ENCODE measurements at regions not wholly inside any gene's neighbourhood (a gene's known extent, or its start where the extent isn't known, plus 50 kb on each side); places are given as distances from the start of the nearest gene placed in this dataset.

- no peak for DNase-seq
Observed at GRCh38 chr18:22325396-22325795, 92.3 kb downstream of the CTAGE1 start.

DNA sequence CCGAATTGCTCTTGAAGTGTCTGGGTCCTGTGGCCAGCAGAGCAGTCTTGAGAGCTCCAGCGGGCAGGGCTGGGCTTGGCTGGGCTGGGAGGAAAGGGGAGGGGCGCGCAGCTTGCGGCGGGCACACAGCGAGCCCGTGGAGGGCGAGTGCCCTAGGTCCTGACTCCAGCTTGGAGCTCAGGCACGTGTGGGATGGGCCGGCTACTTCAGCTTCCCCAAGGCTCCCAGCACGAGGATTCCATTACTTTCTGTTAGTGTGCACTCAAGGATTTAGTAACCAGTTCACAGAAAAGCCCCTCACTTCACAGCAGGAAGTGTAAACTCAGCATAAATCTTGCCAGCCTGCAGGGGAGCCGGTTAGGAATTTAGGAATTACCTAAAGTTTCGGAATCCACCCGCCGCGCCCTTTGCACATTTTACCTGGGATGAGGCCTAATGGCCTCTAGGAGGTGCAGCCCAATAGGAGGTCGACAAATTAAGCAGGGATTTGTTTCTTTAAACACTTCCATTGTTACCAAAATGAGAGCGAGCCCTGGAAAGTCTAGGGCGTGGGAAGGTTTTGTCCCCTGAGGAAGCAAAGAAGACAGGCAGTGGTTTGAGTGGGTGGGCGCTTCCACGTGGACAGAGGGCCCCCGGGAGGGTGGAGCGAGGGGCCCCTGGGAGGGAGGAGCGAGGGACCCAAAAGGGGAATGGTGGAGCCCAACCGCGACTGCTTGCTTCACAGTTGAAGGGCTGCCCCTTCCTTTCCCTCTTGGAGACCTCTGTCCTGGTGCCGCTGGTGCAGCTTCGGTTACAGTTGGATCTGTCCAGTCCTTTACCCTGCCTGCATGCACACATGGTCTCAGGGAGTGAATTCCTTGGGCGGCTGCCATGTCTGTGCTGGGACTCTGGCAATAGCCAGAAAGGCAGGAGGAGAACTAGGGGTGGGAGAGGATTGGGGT, 93.3 kb downstream of the CTAGE1 start:
- DNase-seq = peak; percentile 12

- DNase-seq = no peak
Observed at GRCh38 chr18:22322243-22322691, 95.4 kb downstream of the CTAGE1 start.

DNA sequence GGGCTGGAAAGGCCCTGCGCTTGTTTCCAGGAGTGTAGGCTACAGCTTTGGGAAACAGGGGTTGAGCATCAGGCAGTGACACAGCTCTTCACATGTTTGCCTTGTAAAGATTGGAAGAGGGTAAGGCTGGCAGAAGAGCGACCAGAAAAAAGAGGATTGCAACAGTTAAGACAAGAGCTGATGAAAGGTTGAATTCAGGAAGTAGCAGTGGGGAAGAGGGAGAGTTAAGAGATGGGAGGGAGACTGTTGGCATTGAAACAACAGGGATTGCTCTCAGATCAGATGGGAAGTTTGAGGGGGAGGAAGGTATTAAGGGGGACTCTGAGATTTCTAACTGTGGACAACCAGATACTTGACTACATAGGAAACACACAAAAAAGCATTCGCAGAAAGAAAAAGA, 96.9 kb downstream of the CTAGE1 start:
- DNase-seq = no peak

GRCh38 chr18:22320155-22320554, 97.6 kb downstream of the CTAGE1 start:
- DNase-seq = no peak

DNA sequence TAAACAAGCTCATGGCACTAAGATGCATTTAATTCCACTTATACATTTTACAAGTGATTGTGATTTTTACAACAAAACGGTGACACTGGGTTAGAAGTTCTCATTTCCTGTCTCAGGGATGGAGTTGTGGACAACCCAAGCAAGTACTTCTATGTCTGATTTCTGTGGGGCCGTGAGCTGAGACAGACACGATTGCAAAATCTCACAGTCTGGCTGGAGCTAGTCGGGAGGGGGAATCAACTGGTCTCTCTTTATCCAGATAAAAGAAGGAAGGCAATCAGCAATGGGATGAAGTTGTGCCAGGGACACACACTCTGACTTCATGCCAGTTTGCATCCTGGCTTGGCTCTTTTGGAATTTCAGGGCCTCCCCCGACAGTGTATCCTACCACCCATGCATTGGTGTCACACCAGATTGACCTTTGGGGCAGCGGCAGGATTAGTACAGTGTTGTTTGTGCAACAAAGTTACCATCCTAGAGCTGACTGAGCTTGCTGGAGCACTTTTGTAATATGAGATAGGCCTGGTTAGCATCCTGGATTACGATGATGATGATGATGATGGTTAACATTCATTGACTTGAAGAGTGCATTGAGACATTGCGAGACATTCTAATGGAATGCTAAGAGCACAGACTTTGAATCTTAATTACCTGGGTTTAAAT, 98.8 kb downstream of the CTAGE1 start:
- DNase-seq = peak; percentile 26

DNA sequence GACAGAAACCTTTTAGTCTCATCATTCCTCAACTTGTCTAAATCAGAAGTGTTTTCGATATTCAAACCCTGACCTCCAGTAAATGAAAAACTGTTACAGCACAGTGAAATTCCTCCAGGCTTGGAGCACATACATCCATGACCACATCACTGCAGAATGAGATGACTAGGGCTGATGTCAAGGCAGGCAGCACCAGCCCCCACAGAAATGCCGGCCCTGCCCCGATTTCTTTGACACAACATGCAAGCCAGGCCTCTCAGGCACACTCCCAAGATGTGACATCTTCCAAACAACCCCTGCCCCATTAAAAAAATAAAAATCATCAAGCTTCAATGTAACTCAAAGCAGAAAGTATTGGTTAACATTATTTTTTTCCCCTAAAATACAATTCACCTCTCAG, 103.3 kb downstream of the CTAGE1 start:
- peak; percentile 92 for DNase-seq

GRCh38 chr18:22314001-22314400, 103.7 kb downstream of the CTAGE1 start:
- DNase-seq = peak; percentile 68

- DNase-seq = peak; percentile 69
Observed at GRCh38 chr18:22311301-22311700, 106.4 kb downstream of the CTAGE1 start.

GRCh38 chr18:22309191-22309590, 108.5 kb downstream of the CTAGE1 start:
- DNase-seq = peak; percentile 60

- DNase-seq = no peak
Observed at GRCh38 chr18:22307528-22307927, 110.2 kb downstream of the CTAGE1 start.

DNA sequence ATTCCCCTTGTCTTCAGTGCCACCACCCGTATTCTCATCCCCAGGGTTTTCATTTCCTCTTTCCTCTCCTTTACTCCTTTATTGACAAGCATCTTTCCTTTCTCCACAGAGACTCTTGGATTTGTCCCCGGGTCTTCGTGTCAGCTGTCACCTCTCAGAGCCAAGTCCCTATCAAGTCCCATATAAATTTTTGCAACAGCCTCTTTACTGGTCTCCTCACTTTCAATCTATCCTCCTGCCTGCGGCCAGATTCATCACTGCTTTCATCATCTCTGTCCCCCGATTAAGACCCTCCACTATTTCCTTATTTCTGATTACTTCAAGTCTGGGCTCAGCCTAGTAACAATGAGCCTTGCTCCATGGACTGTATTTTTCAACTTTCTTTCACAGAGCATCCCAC, 113.8 kb downstream of the CTAGE1 start:
- DNase-seq = no peak

DNA sequence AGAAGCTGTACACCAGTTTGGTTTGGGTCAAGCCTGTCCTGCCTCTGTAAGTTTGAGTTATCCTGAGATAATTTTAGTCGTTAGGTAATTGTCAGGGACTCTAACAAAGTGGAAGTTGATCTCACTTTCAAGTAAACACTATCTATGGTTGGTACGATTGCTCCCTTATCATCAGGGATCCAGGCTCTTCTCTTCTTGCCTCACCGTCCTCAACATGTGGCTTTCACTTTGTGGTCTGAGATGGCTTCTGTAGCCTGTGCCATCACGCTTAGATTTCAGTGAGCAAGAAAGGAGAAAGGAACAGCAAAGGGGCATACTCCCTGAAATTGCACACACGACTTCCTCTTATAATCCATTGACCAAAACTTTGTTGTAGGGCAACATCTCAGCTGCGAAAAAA, 115.6 kb downstream of the CTAGE1 start:
- no peak for DNase-seq

DNA sequence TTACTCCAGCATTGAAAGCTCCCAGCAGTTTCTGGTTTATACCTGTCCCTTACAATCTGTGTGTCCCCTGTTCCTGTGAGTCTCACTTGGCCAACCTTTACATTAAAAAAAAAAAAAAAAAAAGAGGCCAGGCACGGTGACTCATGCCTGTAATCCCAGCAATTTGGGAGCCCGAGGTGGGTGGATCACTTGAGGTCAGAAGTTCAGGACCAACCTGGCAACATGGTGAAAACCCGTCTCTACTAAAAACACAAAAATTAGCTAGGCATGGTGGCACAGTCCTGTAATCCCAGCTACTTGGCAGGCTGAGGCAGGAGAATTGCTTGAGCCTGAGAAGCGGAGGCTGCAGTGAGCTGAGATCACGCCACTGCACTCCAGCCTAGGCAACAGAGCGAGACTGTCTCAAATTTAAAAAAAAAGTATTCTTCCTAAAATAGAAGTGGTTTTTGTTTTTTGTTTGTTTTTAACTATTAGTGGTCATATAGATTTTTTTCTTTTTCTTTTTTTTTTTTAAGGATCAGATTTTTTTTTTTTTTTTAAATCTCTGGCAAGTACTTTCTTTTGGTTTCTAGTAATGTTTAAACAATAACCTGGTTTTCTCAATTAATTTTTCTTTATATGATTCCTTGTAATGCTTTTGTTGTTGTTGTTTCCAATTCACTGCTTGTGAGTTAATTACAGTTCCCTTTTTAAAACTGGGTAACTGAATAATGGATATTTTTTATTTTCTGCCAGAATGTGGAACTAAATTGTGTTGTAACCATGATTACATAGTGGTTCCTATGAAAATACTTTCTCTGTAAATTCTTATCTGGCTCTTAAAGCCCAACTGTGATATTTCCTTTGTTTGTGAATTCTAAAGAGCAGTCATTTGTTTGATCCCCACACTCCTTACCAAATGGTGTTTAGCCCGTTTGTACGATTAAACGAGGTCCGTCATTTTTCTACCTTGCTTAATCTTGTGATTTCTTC, 116.8 kb downstream of the CTAGE1 start:
- no peak for DNase-seq

DNA sequence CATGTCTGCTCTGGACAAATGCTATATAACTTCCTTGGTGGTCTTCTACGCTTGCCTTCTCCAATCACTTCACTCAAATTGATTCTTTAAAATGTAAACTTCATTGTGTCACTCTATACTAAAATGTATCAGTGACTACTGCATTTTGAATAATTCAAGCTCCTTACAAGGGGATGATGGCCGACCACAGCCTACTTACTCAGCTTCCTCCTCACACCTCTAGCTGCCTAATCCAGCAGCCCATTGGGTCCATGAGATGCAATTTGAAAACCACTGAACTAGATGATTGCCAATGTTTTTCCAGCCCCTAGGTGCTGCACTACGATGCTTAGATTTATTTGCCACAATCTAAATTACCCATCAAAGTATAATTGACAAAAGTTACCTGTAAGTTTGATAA, 120.7 kb downstream of the CTAGE1 start:
- no peak for DNase-seq

GRCh38 chr18:22296304-22296703, 121.4 kb downstream of the CTAGE1 start:
- DNase-seq = no peak

DNA sequence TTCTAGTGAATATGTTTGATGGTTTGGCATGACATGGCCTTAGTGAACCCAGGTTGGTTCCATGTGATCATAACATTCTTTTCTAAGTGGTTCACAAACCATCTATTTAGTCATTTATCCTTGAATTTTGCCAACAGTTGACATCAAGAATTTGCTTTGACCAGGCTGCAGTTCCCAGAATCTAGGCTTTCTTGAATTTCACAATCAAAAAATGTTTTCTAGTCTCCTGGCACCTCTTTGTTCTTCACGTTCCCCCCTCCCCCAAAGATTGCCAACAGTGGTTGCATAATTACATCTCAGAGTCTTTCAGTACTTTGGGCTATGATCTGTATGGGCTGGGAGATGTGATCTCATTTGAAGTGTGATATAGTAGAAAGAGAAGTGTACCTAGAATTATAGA, 124.0 kb downstream of the GATA6 start:
- peak; percentile 6 for DNase-seq

DNA sequence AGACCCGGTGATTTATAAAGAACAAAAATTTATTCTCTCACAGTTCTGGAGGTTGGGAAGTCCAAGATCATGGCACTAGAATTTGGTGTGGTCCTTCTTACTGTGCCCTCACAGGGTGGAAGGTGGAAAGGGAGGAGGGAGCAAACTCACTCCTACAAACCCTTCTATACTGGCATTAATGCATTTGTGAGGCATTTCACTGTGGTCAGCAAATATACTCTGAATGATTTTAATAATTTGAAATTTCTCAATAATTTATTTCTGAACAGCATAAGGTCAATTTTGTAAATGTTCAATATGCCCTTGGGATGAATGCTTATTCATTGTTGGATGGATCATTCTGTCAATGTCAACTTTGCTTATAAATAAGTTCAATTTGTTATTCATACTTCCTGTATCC, 120.6 kb downstream of the GATA6 start:
- DNase-seq = no peak

- no peak for DNase-seq
Observed at GRCh38 chr18:22286585-22286984, 117.2 kb downstream of the GATA6 start.

- no peak for DNase-seq
Observed at GRCh38 chr18:22285361-22286140, 116.2 kb downstream of the GATA6 start.

- no peak for DNase-seq
Observed at GRCh38 chr18:22284581-22285360, 115.4 kb downstream of the GATA6 start.
